ENCODE measurements at regions not wholly inside any gene's neighbourhood (a gene's known extent, or its start where the extent isn't known, plus 50 kb on each side); places are given as distances from the start of the nearest gene placed in this dataset.

GRCh38 chr12:97203408-97203807 is 259.2 kb upstream of the RMST start:
- in situ Hi-C loops (cut with MboI; ENCODE audit: low sequenced_read_pairs, unreplicated experiment): no loop called here
- DNase-seq (ENCODE audit: low spot score): no peak
- no peak for TF ChIP-seq CTCF (IDR thresholded peaks at IDR 0.05; ENCODE audit: borderline replicate concordance, control extremely low read depth, extremely low read depth, insufficient read depth, missing control alignments)

GRCh38 chr12:97209997-97210396 is 252.6 kb upstream of the RMST start:
- in situ Hi-C loops (cut with MboI; ENCODE audit: low sequenced_read_pairs, unreplicated experiment): no loop called here
- no peak for DNase-seq (ENCODE audit: low spot score)
- no peak for TF ChIP-seq CTCF (IDR thresholded peaks at IDR 0.05; ENCODE audit: borderline replicate concordance, control extremely low read depth, extremely low read depth, insufficient read depth, missing control alignments)

- no peak for DNase-seq (ENCODE audit: low spot score)
- in situ Hi-C loops (cut with MboI; ENCODE audit: low sequenced_read_pairs, unreplicated experiment): no loop called here
- no peak for TF ChIP-seq CTCF (IDR thresholded peaks at IDR 0.05; ENCODE audit: borderline replicate concordance, control extremely low read depth, extremely low read depth, insufficient read depth, missing control alignments)
These were observed 251.1 kb upstream of the RMST start for GRCh38 chr12:97211416-97211930.

GRCh38 chr12:97216848-97217247 is 245.8 kb upstream of the RMST start:
- no peak for TF ChIP-seq CTCF (IDR thresholded peaks at IDR 0.05; ENCODE audit: borderline replicate concordance, control extremely low read depth, extremely low read depth, insufficient read depth, missing control alignments)
- in situ Hi-C loops (cut with MboI; ENCODE audit: low sequenced_read_pairs, unreplicated experiment): no loop called here
- DNase-seq (ENCODE audit: low spot score): no peak

- DNase-seq (ENCODE audit: low spot score): no peak
- TF ChIP-seq CTCF (IDR thresholded peaks at IDR 0.05; ENCODE audit: borderline replicate concordance, control extremely low read depth, extremely low read depth, insufficient read depth, missing control alignments): no peak
- in situ Hi-C loops (cut with MboI; ENCODE audit: low sequenced_read_pairs, unreplicated experiment): no loop called here
These were observed 240.2 kb upstream of the RMST start for GRCh38 chr12:97222391-97222790.

- peak; percentile 21 for DNase-seq (ENCODE audit: low spot score)
- TF ChIP-seq CTCF (IDR thresholded peaks at IDR 0.05; ENCODE audit: borderline replicate concordance, control extremely low read depth, extremely low read depth, insufficient read depth, missing control alignments): no peak
- in situ Hi-C loops (cut with MboI; ENCODE audit: low sequenced_read_pairs, unreplicated experiment): no loop called here
These were observed 239.2 kb upstream of the RMST start for GRCh38 chr12:97223419-97223818.

GRCh38 chr12:97229004-97229403 is 233.6 kb upstream of the RMST start:
- TF ChIP-seq CTCF (IDR thresholded peaks at IDR 0.05; ENCODE audit: borderline replicate concordance, control extremely low read depth, extremely low read depth, insufficient read depth, missing control alignments): no peak
- in situ Hi-C loops (cut with MboI; ENCODE audit: low sequenced_read_pairs, unreplicated experiment): no loop called here
- no peak for DNase-seq (ENCODE audit: low spot score)

All from GM13976 (cell line).